HPDE6-E6E7 (cell line): ENCODE measurements at regions not wholly inside any gene's neighbourhood (a gene's known extent, or its start where the extent isn't known, plus 50 kb on each side); places are given as distances from the start of the nearest gene placed in this dataset.
A peak's percentile ranks its signal among the peaks of the same experiment; 100 is the strongest.
"Not testable (repeated sequence)": the region's sequence is repeated elsewhere in the genome, so short reads cannot be mapped to it uniquely, and the experiment has no call there.

Experiments used
- DNase-seq: peaks from one replicate; pipeline ENCODE4 v3.0.0; 2011; ENCODE audit warnings: missing footprints; ENCODE audit errors: extremely low spot score

DNA sequence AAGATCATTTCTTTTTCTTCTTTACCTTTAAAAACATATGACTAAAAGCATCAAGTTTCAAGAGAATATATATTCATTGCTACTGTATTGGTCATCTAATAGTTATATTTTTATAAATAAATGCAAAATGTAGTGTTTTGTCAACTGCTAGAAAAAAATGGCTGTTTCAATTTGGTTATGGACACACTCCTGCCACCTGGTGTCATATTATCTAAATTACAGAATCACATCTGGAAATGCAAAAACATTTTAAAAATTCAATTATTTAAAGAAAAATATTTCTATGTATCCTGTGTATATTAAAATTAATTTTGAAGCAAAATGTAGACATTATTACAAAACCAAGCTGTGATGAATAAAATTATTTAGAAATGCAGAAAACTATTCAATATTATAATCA is 329.4 kb upstream of the PCDH18 start:
- DNase-seq = no peak

DNA sequence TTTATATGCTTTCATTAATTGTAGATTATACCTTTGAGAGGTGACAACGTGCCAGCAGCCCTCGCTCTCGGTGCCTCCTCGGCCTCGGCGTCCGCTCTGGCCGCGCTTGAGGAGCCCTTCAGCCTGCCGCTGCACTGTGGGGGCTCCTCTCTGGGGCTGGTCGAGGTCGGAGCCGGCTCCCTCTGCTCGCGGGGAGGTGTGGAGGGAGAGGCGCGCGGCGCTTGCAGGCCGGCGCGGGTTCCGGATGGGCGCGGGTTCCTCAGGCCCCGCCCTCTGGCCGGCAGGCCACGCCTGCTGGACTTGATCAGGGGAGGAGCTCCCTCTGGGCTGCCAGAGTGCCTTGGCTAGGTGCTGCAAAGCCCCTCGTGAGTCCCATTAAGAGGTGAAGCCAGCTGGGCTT is 321.1 kb upstream of the PCDH18 start:
- no peak for DNase-seq

DNA sequence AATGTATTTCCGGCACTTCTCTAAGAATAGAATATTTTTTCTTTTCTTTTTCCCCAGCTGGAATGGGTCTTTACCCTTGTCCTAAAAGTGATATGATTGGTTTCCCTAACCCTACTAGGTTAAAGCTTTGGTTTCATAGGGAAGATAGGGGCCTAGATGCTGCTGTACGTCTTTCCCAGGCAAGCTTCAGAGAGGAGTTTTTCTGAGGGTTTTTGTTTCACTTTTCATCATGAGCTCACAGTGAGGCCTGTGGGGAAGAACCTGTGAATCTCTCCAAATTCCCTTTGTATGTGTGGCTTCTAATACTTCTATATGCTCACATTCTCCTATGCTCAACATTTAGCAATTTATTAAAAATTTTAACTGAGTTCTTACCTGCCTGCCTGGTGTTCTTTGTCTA is 320.0 kb upstream of the PCDH18 start:
- no peak for DNase-seq

DNA sequence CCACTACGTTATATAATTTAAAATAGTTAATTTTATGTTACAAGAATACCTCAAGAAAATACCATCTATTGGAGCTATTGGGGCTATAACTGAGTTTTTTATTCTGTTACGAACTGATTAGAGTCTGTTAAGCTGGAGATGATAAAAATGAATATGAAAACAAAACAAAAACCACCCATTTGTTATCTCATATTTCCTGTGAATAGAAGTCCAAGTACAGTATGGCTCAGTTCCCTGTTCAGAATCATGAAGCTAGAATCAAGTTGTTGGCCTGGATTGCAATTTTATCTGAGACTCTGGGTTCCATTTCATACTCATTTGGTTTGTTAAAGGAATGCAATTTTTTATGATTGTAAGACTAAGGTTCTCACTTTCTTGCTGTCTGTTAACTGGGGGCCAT is 319.1 kb upstream of the PCDH18 start:
- DNase-seq = no peak

DNA sequence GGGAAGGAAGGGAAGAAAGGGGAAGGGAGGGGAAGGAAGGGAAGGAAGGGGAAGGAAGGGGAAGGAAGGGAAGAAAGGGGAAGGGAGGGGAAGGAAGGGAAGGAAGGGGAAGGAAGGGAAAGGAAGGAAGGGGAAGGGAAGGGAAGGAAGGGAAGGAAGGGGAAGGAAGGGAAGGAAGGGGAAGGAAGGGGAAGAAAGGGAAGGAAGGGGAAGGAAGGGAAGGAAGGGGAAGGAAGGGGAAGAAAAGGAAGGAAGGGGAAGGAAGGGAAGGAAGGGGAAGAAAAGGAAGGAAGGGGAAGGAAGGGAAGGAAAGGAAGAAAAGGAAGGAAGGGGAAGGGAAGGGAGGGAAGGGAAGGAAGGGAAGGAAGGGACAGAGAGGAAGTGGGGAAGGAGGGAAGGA is 295.7 kb upstream of the PCDH18 start:
- DNase-seq = not testable (repeated sequence)

DNA sequence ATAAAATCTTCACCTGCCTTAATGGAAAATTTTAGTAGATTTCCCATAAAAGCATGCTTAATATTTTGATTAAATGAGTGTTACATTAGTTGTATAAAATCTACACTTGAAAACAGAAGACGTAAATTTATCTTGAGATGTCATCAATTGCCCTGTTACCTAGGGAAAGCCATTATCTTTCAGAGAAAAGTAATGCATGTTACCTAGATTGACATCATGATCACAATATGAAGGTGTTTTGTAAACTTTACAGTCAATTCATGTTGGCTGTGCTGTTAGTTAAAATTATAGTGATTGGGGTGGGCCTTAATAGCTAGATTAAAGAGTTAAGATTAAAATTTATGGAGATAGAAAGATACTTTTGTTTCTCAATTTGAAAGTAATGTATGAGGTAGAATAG is 293.2 kb upstream of the PCDH18 start:
- DNase-seq = no peak

DNA sequence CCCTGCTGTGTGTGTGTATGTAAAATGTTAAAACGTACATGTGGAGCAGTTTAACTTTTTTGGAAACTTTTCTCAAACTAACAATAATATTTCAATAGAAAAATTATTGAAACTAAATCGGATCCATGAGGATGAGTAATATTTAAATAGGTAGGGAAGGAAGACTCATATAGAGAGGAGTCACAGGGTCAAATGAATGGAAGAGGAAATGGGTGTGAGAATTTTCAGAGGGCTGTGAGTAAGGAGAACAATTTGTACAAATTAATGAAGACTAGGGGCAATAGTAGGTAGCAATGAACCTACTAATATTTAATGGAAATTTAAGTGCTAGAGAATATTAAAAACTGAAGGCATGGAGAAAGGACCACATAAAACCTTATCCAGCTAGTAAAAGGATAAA is 290.7 kb upstream of the PCDH18 start:
- no peak for DNase-seq

DNA sequence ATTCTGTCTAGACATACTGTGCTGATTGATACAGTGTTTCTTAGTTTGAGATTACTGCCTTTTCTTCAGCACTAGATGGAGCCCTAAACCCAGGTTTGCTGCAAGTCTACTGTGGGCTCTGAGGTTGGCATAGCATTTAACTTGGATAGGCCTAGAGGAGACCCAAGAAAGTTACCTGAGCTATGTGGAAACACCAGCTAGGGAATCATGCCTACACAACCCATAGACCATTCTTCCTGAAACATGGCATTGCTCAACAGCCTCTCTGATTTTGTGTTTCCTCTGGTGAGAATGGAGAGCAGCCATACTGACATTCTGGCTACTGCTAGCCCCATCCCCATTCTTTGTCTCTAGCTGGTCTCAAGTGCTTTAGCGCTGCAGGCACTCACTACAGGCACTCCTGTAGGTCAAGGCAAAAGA is 287.7 kb upstream of the PCDH18 start:
- DNase-seq = peak; percentile 23

DNA sequence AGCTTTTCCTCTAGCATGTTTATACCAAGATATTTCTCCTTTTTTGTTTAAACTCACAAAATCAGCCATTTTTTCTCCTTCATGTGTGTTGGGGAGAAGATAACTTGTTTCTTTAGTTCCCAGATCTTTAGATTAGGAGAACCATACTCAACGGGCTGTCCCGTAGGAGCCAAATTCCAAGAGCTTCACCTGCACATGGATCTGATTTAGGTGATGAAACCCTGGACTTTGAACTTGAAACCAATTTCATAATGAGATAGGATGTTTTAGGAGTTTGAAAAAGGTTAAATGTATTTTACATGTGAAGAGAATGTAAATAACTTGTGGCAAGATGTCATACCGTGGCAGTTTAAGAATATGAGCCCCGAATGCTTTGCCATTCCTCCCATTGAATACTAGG is 280.0 kb upstream of the PCDH18 start:
- no peak for DNase-seq

DNA sequence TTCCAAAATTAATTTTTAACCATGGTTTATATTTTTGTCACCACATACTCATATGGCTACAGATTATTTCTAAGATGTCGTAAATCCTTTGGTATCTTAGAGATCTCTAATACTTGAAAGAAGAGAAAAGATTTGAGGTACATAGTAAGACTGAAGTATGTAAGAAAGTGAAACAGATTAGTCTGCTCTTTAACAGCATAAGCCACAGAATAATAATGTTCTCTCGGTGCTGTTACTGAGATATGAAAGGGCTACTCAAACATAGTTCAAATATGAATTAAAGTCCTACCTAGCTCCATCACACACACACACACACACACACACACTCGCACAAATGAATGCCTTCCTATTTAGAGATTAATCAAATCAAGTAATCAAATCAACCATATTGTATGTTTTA is 274.1 kb upstream of the PCDH18 start:
- DNase-seq = no peak

DNA sequence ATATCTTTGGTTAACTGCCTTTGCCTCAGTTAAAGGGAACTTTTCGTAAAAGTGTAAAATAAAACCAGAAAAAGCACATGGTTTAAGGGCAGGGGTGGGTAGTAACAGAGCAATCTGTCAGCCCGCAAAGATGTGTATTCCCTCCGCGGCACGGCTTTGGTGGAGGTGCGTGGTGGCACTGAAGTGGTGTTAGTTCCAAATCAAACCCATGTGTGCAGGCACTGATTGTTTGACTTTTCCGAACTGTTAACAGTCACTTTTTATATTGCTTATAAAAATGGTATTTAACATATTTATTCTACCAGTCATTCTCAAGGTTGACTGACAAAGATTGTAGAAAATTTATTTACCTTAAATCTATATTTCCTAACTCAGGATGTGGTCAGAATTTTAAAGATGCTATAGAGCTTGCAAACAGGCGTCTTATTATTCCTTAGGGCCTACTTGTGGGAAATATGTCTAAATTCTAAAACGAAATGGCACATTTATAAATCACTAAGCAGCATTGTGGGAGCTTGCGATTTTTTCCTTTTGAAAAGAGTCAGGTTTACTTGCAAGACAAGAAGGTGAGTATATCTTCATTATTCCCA is 272.7 kb upstream of the PCDH18 start:
- no peak for DNase-seq

DNA sequence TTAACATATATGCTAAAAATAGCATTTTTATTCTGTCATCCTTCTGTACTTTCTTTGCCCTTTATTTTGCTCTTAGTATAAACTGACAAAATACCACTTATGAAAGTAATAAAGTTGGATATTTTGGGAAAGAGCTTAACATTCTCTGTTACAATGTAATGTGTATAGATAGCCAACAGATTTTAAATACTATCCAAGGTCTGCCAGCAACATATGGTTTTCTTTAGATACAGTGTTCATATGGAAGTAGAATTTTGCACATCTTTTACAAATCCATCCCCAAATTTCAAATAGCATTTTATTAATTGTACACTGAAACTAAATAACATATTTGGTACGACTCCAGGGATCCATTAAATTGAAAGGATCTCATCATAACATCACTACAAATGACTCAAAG is 268.6 kb upstream of the PCDH18 start:
- DNase-seq = no peak

DNA sequence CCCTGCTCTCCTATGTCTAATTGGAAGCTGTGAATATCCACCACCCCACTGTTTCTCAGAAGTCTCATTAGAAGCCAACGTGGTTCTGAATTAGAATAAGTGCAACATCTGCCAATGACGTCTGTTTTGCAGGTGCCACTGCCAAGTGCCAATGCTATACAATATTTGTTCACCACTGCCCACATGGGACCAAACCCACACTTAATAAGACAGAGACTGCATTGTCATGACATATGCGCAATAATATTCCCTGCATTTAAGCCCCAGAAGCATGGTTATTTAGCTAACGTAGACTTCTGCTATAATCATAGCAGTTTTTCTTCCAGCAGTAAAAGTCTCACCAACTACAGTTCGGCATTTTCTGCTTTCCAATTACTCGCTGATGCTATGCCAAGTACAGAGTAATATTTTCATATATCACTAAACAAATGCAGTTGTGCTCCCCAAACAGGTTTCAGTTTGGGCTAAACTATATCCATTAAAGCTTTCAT is 262.5 kb upstream of the PCDH18 start:
- DNase-seq = no peak

DNA sequence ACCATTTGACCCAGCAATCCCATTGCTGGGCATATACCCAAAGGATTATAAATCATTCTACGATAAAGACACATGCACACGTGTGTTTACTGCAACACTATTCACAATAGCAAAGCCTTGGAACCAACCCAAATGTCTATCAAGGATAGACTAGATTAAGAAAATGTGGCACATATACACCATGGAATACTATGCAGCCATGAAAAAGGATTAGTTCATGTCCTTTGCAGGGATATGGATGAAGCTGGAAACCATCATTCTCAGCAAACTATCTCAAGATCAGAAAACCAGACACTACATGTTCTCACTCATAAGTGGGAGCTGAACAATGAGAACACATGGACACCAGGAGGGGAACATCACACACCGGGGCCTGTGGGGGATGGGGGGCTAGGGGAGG is 257.0 kb upstream of the PCDH18 start:
- DNase-seq = not testable (repeated sequence)

DNA sequence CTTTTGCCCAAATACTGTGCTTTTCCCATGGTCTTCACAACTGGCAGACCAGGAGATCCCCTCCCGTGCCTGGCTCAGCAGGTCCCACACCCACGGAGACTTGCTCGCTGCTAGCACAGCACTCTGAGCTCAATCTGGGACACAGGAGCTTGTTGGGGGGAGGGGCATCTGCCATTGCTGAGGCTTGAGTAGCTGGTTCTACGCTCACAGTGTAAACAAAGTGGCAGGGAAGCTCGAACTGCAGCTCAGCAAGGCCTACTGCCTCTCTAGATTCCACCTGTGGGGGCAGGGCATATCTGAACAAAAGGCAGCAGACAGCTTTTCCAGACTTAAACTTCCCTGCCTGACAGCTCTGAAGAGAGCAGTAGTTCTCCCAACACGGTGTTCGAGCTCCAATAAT is 251.6 kb upstream of the PCDH18 start:
- not testable (repeated sequence) for DNase-seq

DNA sequence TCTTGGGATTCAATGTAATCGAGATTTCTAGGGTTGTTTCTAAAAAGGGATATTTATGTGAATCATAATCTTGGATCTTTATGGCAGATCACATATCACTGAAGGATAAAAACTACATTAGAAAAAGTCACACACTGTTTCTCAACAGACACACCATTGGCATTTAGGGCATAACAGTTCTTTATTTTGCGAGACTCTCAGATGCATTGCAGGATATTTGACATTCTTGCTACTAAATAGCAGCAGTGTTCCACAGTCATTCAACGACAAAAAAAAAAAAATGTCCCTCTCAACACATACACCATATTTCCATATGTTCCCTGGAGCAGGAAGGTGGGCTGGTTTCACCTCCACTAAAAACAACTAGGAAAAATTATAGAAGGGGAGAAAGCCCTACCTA is 243.4 kb upstream of the PCDH18 start:
- DNase-seq = no peak

DNA sequence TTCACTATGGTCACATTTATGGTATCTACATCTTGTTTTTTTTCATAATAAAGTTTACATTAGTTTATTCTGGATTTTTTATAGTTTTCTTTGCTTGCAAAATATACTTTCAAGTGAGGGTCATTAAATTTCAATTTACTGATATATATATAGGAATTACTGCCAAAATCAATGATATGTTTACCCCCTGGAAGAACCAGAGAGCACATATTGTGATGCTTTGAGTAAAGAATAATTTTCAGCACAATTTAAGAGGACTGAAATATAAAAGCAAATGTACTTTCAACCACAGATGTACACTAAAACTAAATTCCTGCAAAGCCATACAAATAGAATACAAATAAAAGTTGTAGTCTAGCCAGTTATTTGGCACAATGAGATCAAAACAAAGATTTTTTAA is 242.2 kb upstream of the PCDH18 start:
- DNase-seq = no peak

DNA sequence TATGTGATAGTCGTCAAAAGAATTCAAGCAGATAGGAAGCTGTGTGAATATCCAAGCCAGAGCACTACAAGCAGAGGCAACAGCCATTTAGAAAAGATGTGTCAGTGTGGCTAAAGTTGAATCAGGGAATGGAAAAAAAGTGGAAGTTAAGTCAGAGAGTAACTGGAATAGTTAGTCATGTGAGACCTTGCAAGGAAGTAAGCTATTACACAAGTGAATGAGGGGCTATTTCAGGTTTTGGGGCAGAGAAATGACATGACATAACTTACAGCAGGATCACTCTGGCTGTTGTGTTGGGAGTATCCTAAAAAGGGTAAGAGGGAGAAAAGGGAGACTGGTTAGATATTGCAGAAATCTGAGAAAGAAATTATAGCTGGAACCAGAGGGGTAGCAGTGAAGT is 236.6 kb upstream of the PCDH18 start:
- no peak for DNase-seq

DNA sequence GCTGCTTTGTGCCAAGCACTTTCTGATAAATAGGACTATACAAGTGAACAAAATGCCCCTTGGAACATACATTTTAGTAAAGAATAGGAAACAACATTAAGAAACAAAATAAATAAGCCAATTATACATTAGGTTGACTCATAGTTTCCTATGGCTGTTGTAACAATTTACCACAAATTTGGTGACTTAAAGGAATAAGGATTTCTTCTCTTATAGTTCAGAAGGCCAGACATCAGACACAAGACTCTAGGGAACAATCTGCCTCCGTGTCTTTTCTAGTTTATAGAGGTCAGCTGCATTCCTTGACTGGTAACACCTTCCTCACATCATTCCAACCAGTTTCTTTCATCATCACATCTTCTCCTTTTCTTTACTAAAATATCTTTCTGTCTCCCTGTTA is 235.9 kb upstream of the PCDH18 start:
- DNase-seq = no peak

DNA sequence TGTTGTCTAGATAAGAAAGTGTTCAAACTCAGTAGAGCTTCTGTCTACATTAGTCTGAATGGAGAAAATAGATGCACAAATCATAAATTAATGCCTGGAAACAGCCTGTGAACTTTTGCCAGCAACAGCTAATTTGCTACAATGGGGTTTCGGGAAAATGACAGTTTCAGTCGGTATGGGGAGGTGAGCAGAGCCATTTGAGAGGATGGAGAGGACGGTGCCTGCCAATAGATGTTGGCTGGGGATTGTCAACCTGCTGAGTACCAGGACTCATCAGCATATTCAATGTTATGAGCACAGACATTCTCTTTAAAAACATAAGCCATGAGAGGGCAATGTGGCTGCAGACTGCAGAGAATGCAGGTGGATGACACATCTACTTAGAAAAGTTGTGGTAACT is 230.3 kb upstream of the PCDH18 start:
- no peak for DNase-seq

DNA sequence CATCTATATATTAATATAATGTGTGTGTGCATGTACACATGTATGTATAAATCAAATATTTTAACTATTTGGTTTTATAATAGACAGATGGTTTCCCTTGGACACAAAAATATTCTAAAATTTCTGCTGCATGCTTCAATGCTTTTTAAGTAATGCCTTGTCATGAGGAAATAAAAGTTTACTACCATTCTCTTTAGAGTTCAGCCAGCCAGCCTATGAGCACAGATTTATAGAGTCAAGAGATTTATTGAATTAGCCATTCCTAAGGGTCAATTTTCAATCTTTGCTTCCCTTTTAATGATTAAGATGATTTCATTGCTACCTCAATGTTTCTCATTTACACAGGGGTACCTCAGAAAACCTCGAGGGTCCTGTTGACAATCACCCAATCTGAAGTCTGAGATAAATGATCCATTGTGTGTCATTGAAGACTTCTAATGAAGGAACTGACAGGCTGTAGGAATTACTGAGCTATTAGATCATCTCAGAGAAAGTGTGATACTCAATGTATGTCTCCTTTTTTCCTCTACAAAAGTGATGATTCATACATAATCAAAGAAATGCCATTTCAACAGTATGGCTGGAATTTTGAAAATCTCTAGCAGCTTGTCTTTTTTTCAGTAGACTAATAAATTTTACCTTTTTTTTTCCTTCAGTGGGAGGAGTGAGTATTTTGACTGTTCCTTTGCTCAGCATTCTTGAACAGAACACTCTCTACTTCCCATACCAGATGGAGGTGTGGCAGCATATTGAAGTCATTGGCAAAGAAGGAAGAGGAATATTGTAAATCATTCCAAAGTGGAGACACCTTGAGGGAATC is 222.6 kb upstream of the PCDH18 start:
- peak; percentile 7 for DNase-seq

DNA sequence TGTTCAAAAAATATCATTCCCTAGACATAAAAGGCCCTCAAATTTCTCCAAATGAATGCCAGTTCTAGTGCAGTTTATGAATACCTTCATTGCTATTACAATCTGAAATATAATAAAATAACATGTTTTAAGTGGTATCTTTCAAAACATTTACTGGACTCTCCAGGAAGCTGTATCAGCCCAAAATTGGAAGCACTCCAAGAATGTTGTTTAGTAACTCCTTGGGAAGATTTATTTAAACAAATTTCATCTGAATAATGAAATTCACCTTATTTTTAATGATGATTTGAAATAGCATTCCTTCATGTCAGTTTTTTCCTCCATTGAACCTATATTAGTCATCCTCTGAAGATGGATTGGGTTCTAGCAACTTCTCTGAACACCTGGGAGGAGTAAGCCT is 217.2 kb upstream of the PCDH18 start:
- no peak for DNase-seq

DNA sequence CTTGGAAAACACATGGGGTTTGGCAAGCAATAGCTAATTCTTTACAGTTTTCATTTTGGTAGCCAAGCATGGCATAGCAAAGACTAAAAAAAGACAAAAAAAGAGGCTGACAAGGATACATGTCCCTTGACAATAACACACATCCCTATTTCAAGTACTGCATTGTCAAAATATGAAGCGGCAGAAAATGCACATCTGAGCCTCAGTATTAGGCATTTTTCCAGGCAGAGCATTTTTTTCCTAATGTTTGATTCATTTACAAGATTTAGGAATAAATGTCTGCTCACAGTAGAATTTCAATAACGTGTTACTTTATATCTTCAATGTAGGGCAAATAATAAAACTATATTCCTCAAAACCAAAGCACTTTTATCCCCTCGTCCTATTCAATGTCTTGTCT is 216.3 kb upstream of the PCDH18 start:
- DNase-seq = no peak

DNA sequence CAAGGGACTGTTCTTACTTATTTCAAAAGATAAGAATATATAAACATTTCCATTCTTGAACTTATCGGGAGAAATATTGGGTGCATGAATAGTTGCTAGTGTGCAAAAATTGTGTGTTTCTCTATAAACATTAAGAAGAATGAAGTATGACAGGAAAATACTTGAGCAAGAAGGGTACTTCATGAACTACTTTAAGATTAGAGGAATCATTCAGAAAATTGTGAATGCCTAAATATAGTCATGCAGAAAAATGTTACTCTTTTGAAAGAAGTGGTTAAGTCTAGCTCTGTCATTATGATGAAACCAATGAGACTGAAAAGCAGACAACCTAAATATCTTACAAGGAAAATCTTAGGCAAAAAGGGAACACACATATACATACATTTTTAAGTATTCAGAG is 207.8 kb upstream of the PCDH18 start:
- no peak for DNase-seq
